B cell (primary cell): ENCODE measurements at regions not wholly inside any gene's neighbourhood (a gene's known extent, or its start where the extent isn't known, plus 50 kb on each side); places are given as distances from the start of the nearest gene placed in this dataset.

Experiments used
- ATAC-seq: fragments of 200-7000 bp; cut with Tn5 transposase; one replicate; pipeline ENCODE4 v1.10.0; 2021; ENCODE audit warnings: low read depth, mild to moderate bottlenecking, moderate number of reproducible peaks, moderate library complexity
- CTCF ChIA-PET: fragments of 350-600 bp; sonication (Branson Sonifier 250); formaldehyde crosslinking; loops from one replicate; lab custom pipeline; 2021; ENCODE audit warnings: antibody characterized with exemption, inconsistent platforms; lab: Charles Lee
- POLR2A ChIA-PET: fragments of 350-600 bp; sonication (Branson Sonifier 250); formaldehyde crosslinking; loops from one replicate; lab custom pipeline; 2021; ENCODE audit warnings: antibody characterized with exemption; lab: Charles Lee
- DNase-seq: peaks from one replicate; pipeline ENCODE4 v3.0.0; 2013
- H2AFZ ChIP-seq: 2 replicates; pipeline ENCODE4 v1.6.1; 2012; ENCODE audit warnings: mild to moderate bottlenecking, low read depth, low read length; ENCODE audit not compliant: insufficient read depth, poor library complexity, severe bottlenecking
- H3K27ac ChIP-seq, 2 donors: 1 replicate in 1 of 2; 2 replicates in 1 of 2; pipeline ENCODE4 v1.5.1; 2012 to 2013; ENCODE audit warnings: low read length in 2 of 2, mild to moderate bottlenecking in 2 of 2, moderate library complexity in 1 of 2
- H3K27me3 ChIP-seq, 4 experiments: fragments of 200-600 bp in 1 of 4; sonication (generic) in 1 of 4; replicated peaks in 1 of 4; 1 replicate in 2 of 4; 2 replicates in 2 of 4; pipeline versions ENCODE4 v1.6.1 to v1.7.0; 2013 to 2016; ENCODE audit warnings: low read length in 3 of 4, mild to moderate bottlenecking in 2 of 4, mixed read lengths in 1 of 4, moderate library complexity in 1 of 4; ENCODE audit not compliant: insufficient read depth in 4 of 4, control insufficient read depth in 3 of 4; ENCODE audit errors: control extremely low read depth in 1 of 4
- H3K36me3 ChIP-seq, 2 experiments: replicated peaks in 1 of 2; 1 replicate in 1 of 2; 2 replicates in 1 of 2; pipeline versions ENCODE4 v1.6.1 to v1.7.1; 2013; ENCODE audit warnings: low read length in 1 of 2; ENCODE audit not compliant: insufficient read depth in 2 of 2, control insufficient read depth in 1 of 2; ENCODE audit errors: control extremely low read depth in 1 of 2, extremely low read depth in 1 of 2
- H3K4me1 ChIP-seq, 2 donors: fragments of 200-600 bp in 1 of 2; sonication (generic) in 1 of 2; 1 replicate in 1 of 2; 2 replicates in 1 of 2; pipeline versions ENCODE4 v1.5.1 to v1.6.1; 2013 to 2017; ENCODE audit warnings: low read length in 2 of 2; ENCODE audit not compliant: control insufficient read depth in 2 of 2, insufficient read depth in 2 of 2
- H3K4me2 ChIP-seq: replicated peaks from 2 replicates; pipeline ENCODE3; 2012; ENCODE audit warnings: mild to moderate bottlenecking, low read depth, low read length; ENCODE audit not compliant: poor library complexity, severe bottlenecking
- H3K4me3 ChIP-seq, 5 experiments: fragments of 200-600 bp in 1 of 5; sonication (generic) in 1 of 5; 1 replicate in 3 of 5; 2 replicates in 2 of 5; pipeline versions ENCODE4 v1.5.1 to v1.7.0; 2011 to 2016; ENCODE audit warnings: low read length in 4 of 5, mild to moderate bottlenecking in 4 of 5, low read depth in 2 of 5, control low read depth in 1 of 5, moderate library complexity in 1 of 5; ENCODE audit not compliant: insufficient read depth in 1 of 5; ENCODE audit errors: control extremely low read depth in 1 of 5, extremely low read depth in 1 of 5
- H3K79me2 ChIP-seq: fragments of 200-600 bp; sonication (generic); one replicate; pipeline ENCODE4 v1.6.0; 2016; ENCODE audit warnings: low read length; ENCODE audit not compliant: control insufficient read depth, insufficient read depth
- H3K9ac ChIP-seq: fragments of 200-600 bp; sonication (generic); 2 replicates; pipeline ENCODE4 v1.6.1; 2017; ENCODE audit warnings: mild to moderate bottlenecking, low read length, moderate library complexity
- H3K9me3 ChIP-seq, 3 donors: one replicate each; pipeline versions ENCODE4 v1.6.1 to v1.7.1; 2013; ENCODE audit warnings: low read length in 2 of 3; ENCODE audit not compliant: control insufficient read depth in 2 of 3, insufficient read depth in 1 of 3; ENCODE audit errors: control extremely low read depth in 1 of 3
- H4K20me1 ChIP-seq: 2 replicates; pipeline ENCODE4 v1.6.0; 2012; ENCODE audit warnings: mild to moderate bottlenecking, low read length; ENCODE audit not compliant: insufficient read depth, control insufficient read depth, poor library complexity, severe bottlenecking
- H3K27ac Mint-ChIP-seq: one replicate; pipeline ENCODE4 v1.8.0; 2021; ENCODE audit warnings: mixed read lengths
- H3K27me3 Mint-ChIP-seq: one replicate; pipeline ENCODE4 v1.8.0; 2021; ENCODE audit warnings: mixed read lengths
- H3K4me1 Mint-ChIP-seq: one replicate; pipeline ENCODE4 v1.8.0; 2021; ENCODE audit warnings: mixed read lengths
- H3K4me3 Mint-ChIP-seq: one replicate; pipeline ENCODE4 v1.8.0; 2021; ENCODE audit warnings: mixed read lengths
- H3K9me3 Mint-ChIP-seq: one replicate; pipeline ENCODE4 v1.8.0; 2022; ENCODE audit warnings: mixed read lengths; ENCODE audit not compliant: insufficient read depth
- EZH2 ChIP-seq: IDR thresholded peaks from 2 replicates; pipeline ENCODE4 v1.6.1; 2012; ENCODE audit warnings: borderline replicate concordance, low read depth, mild to moderate bottlenecking, moderate library complexity, low read length; ENCODE audit not compliant: insufficient read depth, poor library complexity, severe bottlenecking
- WGBS: methylation state at CpG from one replicate; pipeline ENCODE4 v1.1.5; 2013; ENCODE audit warnings: missing lambda C conversion rate; ENCODE audit not compliant: insufficient coverage; 5-methylcytosine and 5-hydroxymethylcytosine counted together
- intact Hi-C: fragments of 100-400 bp; cut with micrococcal nuclease; formaldehyde crosslinking; loops from one replicate; pipeline ENCODE4 v1.10.0; 2022
- TF ChIP-seq, protein P1 (sequence below): fragments of 200-600 bp; IDR thresholded peaks from one replicate; pipeline ENCODE4 v1.8.0; 2022; ENCODE audit warnings: antibody characterized with exemption, mild to moderate bottlenecking

DNA sequence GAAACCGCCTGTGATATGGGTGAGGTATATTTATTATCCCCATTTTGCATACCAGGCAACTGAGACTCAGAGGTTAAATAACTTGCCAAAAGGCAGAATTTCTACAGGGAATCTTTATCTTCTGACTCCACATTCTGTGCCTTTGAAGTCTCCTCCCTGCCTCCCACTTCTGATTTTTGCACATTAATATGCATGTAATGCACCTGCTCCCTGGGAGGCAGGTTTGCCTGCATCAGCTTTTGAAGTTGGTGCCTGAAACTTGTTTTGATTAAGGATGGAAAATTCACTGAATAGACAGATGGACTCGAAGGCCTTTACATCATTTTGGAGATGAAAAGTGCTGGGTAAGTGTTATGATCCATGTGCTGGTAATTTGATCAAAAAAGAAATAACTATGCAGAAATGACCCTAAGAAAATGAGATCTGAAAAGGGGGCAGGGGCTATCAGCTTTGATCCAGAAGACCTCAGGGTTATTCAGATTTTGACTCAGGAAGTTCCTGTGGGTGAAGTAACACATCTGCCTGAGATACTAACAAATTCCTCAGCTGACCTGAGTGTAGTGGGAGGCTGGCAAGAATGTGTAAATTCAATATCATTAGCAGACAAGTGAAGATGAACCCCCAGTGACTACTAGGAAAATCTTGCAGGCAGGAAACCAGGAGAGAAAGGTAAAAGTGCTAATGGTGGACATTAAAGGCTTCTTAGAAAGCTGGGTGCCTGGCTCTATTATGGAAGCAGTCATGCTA, 167.5 kb upstream of the BOD1L1 start:
- TF ChIP-seq, protein P1, sequence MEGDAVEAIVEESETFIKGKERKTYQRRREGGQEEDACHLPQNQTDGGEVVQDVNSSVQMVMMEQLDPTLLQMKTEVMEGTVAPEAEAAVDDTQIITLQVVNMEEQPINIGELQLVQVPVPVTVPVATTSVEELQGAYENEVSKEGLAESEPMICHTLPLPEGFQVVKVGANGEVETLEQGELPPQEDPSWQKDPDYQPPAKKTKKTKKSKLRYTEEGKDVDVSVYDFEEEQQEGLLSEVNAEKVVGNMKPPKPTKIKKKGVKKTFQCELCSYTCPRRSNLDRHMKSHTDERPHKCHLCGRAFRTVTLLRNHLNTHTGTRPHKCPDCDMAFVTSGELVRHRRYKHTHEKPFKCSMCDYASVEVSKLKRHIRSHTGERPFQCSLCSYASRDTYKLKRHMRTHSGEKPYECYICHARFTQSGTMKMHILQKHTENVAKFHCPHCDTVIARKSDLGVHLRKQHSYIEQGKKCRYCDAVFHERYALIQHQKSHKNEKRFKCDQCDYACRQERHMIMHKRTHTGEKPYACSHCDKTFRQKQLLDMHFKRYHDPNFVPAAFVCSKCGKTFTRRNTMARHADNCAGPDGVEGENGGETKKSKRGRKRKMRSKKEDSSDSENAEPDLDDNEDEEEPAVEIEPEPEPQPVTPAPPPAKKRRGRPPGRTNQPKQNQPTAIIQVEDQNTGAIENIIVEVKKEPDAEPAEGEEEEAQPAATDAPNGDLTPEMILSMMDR = no peak
- no peak for TF ChIP-seq EZH2
- intact Hi-C loops = no loop called here
- H3K4me2 ChIP-seq = no peak overlapping the region

DNA sequence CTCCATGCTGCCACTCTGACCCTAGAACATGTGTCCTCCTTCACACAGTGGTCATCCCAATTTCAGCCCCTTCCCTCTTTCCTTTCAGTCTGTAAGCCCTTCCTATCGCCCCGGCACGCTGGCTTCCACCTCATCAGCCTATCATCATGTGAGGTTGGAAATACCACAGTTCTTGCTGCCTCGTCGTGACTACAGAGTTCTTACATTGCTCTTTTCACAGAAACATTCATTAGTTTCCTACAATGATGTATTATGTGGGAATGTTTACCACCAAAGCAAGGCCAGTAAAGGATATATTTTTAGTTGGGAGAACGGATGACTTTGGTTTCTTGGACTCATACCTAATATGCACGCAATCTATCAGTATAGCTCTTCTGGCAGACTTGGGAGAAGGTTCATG, 169.5 kb upstream of the BOD1L1 start:
- H3K27me3 Mint-ChIP-seq = peaks cover 21% of the 10 kb centered on the region
- CTCF ChIA-PET = no interaction called here
- POLR2A ChIA-PET = no interaction called here
- H3K9me3 ChIP-seq = peaks cover 0 to 4% (median 3%) of the 10 kb centered on the region in 3 donors
- intact Hi-C loops = no loop called here
- H3K4me3 ChIP-seq = no peak overlapping the region
- no peak for DNase-seq
- H3K4me2 ChIP-seq = no peak overlapping the region
- no peaks in the 10 kb centered on the region for H3K4me1 ChIP-seq
- ATAC-seq = no peak
- no peaks in the 10 kb centered on the region for H3K4me1 Mint-ChIP-seq
- H3K27ac Mint-ChIP-seq = no peak overlapping the region
- H3K4me3 Mint-ChIP-seq = no peak overlapping the region
- WGBS = no CpG with 5 or more reads among the region's 7 CpGs
- no peak overlapping the region for H2AFZ ChIP-seq
- no peaks in the 10 kb centered on the region for H3K9me3 Mint-ChIP-seq
- TF ChIP-seq, protein P1 = no peak
- TF ChIP-seq EZH2 = no peak
- no peaks in the 10 kb centered on the region for H3K79me2 ChIP-seq
- no peak overlapping the region for H3K27ac ChIP-seq
- H3K27me3 ChIP-seq = no peaks in the 10 kb centered on the region
- no peaks in the 10 kb centered on the region for H4K20me1 ChIP-seq
- no peak overlapping the region for H3K9ac ChIP-seq
- no peaks in the 10 kb centered on the region for H3K36me3 ChIP-seq

More for the DNA sequence above, 167.5 kb upstream of the BOD1L1 start:
- Histone ChIP-seq H3K27me3 (no peaks in the 10 kb centered on the region), H3K4me1 (no peaks in the 10 kb centered on the region), H2AFZ (no peak overlapping the region), H3K79me2 (no peaks in the 10 kb centered on the region), H4K20me1 (no peaks in the 10 kb centered on the region), H3K27ac (no peak overlapping the region), H3K9me3 (peaks cover 0 to 4% (median 3%) of the 10 kb centered on the region in 3 donors), H3K36me3 (no peaks in the 10 kb centered on the region), H3K4me3 (no peak overlapping the region), H3K9ac (no peak overlapping the region)
- Mint-ChIP-seq H3K9me3 (no peaks in the 10 kb centered on the region), H3K4me3 (no peak overlapping the region), H3K27ac (no peak overlapping the region), H3K4me1 (no peaks in the 10 kb centered on the region), H3K27me3 (peaks cover 21% of the 10 kb centered on the region)
- ATAC-seq = no peak
- DNase-seq = no peak
- ChIA-PET POLR2A (no interaction called here), CTCF (no interaction called here)
- WGBS = 67% methylated on average over 1 of the region's 2 CpGs
